Stimulated activated memory B cell treated with anti-CD40 and anti-IgM and Interleukin-4, amounts not matched to agents 10 μg/mL and 1 μg/mL and 100 μg/mL, for 72 hours (primary cell): ENCODE measurements at regions not wholly inside any gene's neighbourhood (a gene's known extent, or its start where the extent isn't known, plus 50 kb on each side); places are given as distances from the start of the nearest gene placed in this dataset.
"Not testable (repeated sequence)": the region's sequence is repeated elsewhere in the genome, so short reads cannot be mapped to it uniquely, and the experiment has no call there.

ENCODE experiments used
- ATAC-seq: fragments of 150-1000 bp; cut with Tn5 transposase; 2 replicates; pipeline ENCODE4 v1.10.0; 2021
- H3K27ac Mint-ChIP-seq: one replicate; pipeline ENCODE4 v1.8.0; 2022; ENCODE audit warnings: mild to moderate bottlenecking, mixed read lengths
- H3K27me3 Mint-ChIP-seq: one replicate; pipeline ENCODE4 v1.8.0; 2022; ENCODE audit warnings: mixed read lengths
- H3K36me3 Mint-ChIP-seq: one replicate; pipeline ENCODE4 v1.8.0; 2022; ENCODE audit warnings: mixed read lengths
- H3K4me1 Mint-ChIP-seq: one replicate; pipeline ENCODE4 v1.8.0; 2022; ENCODE audit warnings: mixed read lengths
- H3K4me3 Mint-ChIP-seq: one replicate; pipeline ENCODE4 v1.8.0; 2022; ENCODE audit warnings: mild to moderate bottlenecking, moderate library complexity, mixed read lengths
- H3K9me3 Mint-ChIP-seq: one replicate; pipeline ENCODE4 v1.8.0; 2022; ENCODE audit warnings: mixed read lengths

DNA sequence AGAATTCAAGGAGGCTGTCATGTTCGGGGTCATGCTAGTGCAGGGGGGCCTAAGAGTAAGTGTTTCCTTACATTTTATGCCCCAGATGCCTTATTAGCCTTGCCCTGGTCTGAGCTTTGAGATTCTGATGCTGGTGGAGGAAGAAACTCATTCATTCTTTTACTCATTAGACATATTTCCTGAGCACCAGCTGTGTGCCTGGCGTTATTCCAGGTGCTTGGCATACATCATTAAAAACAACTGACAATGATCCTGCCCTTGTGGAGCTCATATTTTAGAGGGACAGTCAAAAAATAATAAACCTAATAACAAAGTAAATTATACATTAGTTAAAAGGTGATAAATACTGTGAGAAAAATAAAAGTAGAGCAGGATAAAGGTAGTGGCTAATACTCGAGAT, 138.9 kb upstream of the SGCD start:
- ATAC-seq, result no peak
- H3K4me1 Mint-ChIP-seq, result no peaks in the 10 kb centered on the region

DNA sequence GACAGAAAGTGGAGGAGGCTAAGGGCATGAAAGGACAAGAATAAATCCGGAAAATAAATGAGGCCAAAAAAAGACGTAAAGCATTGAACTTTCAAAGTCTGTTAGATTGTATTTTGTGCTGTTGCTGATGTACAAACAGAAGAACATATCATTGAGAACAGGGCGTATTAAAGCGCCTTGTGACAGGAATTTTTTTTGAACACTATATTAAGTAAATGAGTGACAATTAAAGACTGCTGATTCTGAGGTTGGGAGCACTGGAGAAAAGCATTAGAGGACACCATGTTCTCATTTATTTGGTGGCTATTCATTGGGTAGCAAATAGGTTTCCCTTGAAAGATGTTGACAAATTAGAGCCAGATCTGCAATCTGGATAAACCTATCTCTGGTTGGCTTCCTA, 137.3 kb upstream of the SGCD start:
- ATAC-seq, result no peak
- H3K36me3 Mint-ChIP-seq, result no peaks in the 10 kb centered on the region
- no peak overlapping the region for H3K4me3 Mint-ChIP-seq
- H3K4me1 Mint-ChIP-seq, result no peaks in the 10 kb centered on the region
- H3K27ac Mint-ChIP-seq, result no peak overlapping the region
- no peaks in the 10 kb centered on the region for H3K27me3 Mint-ChIP-seq
- H3K9me3 Mint-ChIP-seq, result peaks cover 3% of the 10 kb centered on the region

More for the DNA sequence above, 138.9 kb upstream of the SGCD start:
- no peaks in the 10 kb centered on the region for H3K27me3 Mint-ChIP-seq
- no peaks in the 10 kb centered on the region for H3K36me3 Mint-ChIP-seq
- no peak overlapping the region for H3K27ac Mint-ChIP-seq
- H3K4me3 Mint-ChIP-seq, result no peak overlapping the region
- H3K9me3 Mint-ChIP-seq, result peaks cover 3% of the 10 kb centered on the region

- Mint-ChIP-seq H3K36me3 (no peaks in the 10 kb centered on the region), H3K4me3 (no peak overlapping the region), H3K4me1 (no peaks in the 10 kb centered on the region), H3K27me3 (no peaks in the 10 kb centered on the region), H3K9me3 (peaks cover 3% of the 10 kb centered on the region), H3K27ac (no peak overlapping the region)
- no peak for ATAC-seq
Measured at GRCh38 chr5:156191547-156191946, 135.4 kb upstream of the SGCD start.

DNA sequence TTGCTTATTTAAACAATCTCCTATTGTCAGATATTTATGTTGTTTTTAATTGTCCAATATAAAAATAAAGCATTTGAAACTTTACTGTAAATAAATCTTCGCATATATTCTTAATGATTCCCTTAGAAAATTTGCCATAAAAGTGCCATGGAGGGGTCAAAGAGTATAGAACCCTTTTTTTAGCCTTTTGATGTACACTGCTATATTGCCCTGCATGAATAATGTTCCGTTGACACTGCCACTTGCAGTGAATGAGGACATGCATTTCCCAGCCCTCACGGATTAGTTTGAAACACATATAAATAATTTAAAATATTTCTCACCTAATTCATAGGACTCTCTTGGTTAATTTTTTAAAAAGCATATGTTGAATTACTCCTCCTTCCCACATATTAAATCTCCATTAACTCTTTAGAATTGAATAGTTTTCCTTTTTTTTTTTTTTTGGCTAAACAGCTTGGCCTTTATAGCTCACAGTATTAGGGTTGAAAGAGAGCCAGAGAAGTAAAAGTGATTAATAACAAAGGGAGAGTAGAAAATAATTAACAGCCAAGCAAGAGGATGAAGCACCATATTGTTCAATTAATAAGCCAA, 129.8 kb upstream of the SGCD start:
- H3K27me3 Mint-ChIP-seq, result no peaks in the 10 kb centered on the region
- H3K27ac Mint-ChIP-seq, result no peak overlapping the region
- no peak for ATAC-seq
- H3K4me3 Mint-ChIP-seq, result no peak overlapping the region
- H3K4me1 Mint-ChIP-seq, result no peaks in the 10 kb centered on the region
- no peaks in the 10 kb centered on the region for H3K36me3 Mint-ChIP-seq
- H3K9me3 Mint-ChIP-seq, result peaks cover 3% of the 10 kb centered on the region

DNA sequence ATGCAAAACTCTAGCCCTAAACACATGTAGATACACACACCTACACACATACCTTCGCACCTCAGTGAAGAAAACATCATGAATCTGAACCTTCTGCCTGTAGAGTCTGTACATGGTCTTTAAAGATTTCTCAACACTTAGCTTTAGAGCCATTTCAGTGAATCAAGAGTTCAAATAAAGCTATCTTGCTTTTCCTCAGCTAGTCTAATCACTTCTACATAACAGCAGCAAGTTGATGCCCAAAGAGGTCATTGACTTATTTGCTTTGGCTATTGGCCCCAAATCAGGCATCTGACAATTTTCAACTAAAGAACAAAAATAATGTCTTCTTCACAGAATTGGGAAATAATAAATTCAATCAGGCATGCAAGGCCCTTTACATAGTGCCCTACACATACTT, 127.9 kb upstream of the SGCD start:
- Mint-ChIP-seq H3K9me3 (no peaks in the 10 kb centered on the region), H3K4me3 (no peak overlapping the region), H3K27ac (no peak overlapping the region), H3K36me3 (no peaks in the 10 kb centered on the region), H3K4me1 (no peaks in the 10 kb centered on the region), H3K27me3 (no peaks in the 10 kb centered on the region)
- ATAC-seq, result no peak

- Mint-ChIP-seq H3K27me3 (no peaks in the 10 kb centered on the region), H3K4me3 (no peak overlapping the region), H3K9me3 (no peaks in the 10 kb centered on the region), H3K36me3 (no peaks in the 10 kb centered on the region), H3K4me1 (no peaks in the 10 kb centered on the region), H3K27ac (no peak overlapping the region)
- no peak for ATAC-seq
Measured at GRCh38 chr5:156200938-156201787, 125.8 kb upstream of the SGCD start.

GRCh38 chr5:156201788-156202403, 125.1 kb upstream of the SGCD start:
- Mint-ChIP-seq H3K9me3 (no peaks in the 10 kb centered on the region), H3K36me3 (no peaks in the 10 kb centered on the region), H3K4me3 (no peak overlapping the region), H3K4me1 (no peaks in the 10 kb centered on the region), H3K27me3 (no peaks in the 10 kb centered on the region), H3K27ac (no peak overlapping the region)
- no peak for ATAC-seq

- Mint-ChIP-seq H3K4me3 (no peak overlapping the region), H3K36me3 (no peaks in the 10 kb centered on the region), H3K4me1 (no peaks in the 10 kb centered on the region), H3K9me3 (no peaks in the 10 kb centered on the region), H3K27ac (no peak overlapping the region), H3K27me3 (no peaks in the 10 kb centered on the region)
- ATAC-seq, result no peak
Measured at GRCh38 chr5:156208271-156208670, 118.7 kb upstream of the SGCD start.

DNA sequence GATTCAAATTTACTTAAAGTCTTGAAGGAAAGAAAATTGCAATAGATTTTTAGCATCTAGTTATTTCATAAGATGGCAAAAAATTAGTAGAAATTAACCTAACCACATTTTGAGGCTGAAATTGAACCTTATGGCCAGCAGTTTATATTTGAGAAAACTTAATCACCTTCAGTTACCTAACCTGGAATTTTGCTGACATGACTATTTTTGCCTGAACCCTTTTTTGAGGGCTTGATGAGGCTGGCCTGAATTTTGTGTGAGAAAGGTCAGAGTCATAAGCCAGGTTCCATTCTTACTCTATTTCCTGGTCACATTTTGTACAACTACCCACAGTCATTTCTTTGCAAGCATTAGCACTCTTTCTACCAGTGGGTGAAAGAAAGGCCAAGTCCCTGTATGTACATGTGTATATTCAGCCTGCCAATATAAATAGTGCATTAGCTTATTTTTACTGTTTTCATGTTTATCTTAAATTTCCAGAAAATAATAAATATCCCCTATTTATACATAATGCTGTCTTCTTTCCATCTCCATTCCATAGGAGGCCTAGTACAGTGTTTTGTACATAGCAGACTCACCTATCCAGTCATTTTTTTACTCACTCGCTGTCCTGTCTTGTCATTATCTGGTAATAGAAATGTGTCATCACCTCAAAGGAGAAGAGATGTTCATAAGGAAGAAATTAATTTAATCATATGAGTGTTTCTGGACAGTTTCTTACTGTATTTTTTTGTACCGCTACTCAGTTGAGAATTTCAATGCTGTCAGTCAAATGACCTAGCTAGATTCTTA, 108.4 kb upstream of the SGCD start:
- Mint-ChIP-seq H3K36me3 (no peaks in the 10 kb centered on the region), H3K9me3 (no peaks in the 10 kb centered on the region), H3K27me3 (no peaks in the 10 kb centered on the region), H3K4me3 (no peak overlapping the region), H3K27ac (no peak overlapping the region), H3K4me1 (no peaks in the 10 kb centered on the region)
- ATAC-seq, result no peak

- H3K27ac Mint-ChIP-seq, result no peak overlapping the region
- H3K36me3 Mint-ChIP-seq, result no peaks in the 10 kb centered on the region
- no peaks in the 10 kb centered on the region for H3K27me3 Mint-ChIP-seq
- H3K4me1 Mint-ChIP-seq, result no peaks in the 10 kb centered on the region
- ATAC-seq, result no peak
- no peaks in the 10 kb centered on the region for H3K9me3 Mint-ChIP-seq
- H3K4me3 Mint-ChIP-seq, result no peak overlapping the region
Measured at GRCh38 chr5:156219483-156220005, 107.4 kb upstream of the SGCD start.

DNA sequence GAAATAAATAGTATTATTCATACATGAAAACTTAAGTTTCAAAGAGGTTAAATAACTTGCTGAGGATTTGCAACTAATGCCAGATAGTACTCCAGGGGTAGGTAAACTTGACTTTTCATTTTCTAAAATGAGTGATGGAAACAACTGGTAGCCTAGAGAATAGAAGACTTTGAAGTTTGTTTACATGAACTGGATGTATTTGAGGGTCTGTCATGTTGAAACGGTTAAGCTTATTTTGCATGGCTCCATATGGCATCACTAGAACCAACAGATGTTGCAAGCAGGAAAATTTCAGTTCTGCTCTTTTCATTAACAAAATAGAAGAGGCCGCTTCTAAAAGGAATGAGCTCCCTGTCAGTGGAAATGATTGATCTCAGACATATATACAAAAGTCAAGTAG, 105.1 kb upstream of the SGCD start:
- no peak for ATAC-seq
- no peak overlapping the region for H3K27ac Mint-ChIP-seq
- H3K4me3 Mint-ChIP-seq, result no peak overlapping the region
- H3K27me3 Mint-ChIP-seq, result no peaks in the 10 kb centered on the region
- no peaks in the 10 kb centered on the region for H3K9me3 Mint-ChIP-seq
- no peaks in the 10 kb centered on the region for H3K4me1 Mint-ChIP-seq
- H3K36me3 Mint-ChIP-seq, result no peaks in the 10 kb centered on the region

- Mint-ChIP-seq H3K4me1 (no peaks in the 10 kb centered on the region), H3K36me3 (no peaks in the 10 kb centered on the region), H3K9me3 (no peaks in the 10 kb centered on the region), H3K27ac (no peak overlapping the region), H3K27me3 (no peaks in the 10 kb centered on the region), H3K4me3 (no peak overlapping the region)
- no peak for ATAC-seq
Measured at GRCh38 chr5:156223547-156223946, 103.4 kb upstream of the SGCD start.

DNA sequence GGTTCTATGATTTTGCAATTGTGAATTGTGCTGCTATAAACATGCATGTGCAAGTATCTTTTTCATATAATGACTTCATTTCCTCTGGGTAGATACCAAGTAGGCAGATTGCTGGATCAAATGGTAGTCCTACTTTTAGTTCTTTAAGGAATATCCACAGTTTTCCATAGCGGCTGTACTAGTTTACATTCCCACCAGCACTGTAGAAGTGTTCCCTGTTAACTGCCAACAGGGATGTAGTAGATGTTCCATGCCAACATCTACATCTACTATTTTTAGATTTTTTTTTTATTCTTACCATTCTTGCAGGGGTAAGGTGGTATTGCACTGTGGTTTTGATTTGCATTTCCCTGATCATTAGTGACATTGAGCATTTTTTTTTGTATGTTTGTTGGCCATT, 100.5 kb upstream of the SGCD start:
- not testable (repeated sequence) for H3K4me1 Mint-ChIP-seq, H3K4me3 Mint-ChIP-seq, H3K9me3 Mint-ChIP-seq, ATAC-seq, H3K27me3 Mint-ChIP-seq, H3K27ac Mint-ChIP-seq, H3K36me3 Mint-ChIP-seq

DNA sequence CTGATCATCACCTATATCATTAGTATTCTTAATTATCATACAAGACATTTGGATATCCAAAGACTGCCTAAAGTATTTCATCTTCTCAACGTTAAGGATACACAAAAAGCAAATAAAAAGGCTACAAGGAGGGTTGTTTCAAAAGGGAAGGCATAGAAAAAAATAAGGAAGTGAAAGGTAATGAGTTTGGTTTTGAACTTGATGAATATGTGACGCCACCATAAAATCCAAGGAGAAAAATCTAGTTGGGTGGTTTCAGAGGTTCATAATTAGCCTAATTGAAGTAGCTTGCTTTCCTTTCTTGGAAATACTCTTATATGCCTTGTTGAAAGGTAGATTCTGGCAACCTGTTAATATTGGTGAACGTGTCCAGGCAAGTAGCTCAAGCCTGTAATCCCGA, 96.1 kb upstream of the SGCD start:
- no peak overlapping the region for H3K4me3 Mint-ChIP-seq
- no peaks in the 10 kb centered on the region for H3K36me3 Mint-ChIP-seq
- H3K4me1 Mint-ChIP-seq, result no peaks in the 10 kb centered on the region
- no peak for ATAC-seq
- no peaks in the 10 kb centered on the region for H3K9me3 Mint-ChIP-seq
- no peak overlapping the region for H3K27ac Mint-ChIP-seq
- H3K27me3 Mint-ChIP-seq, result no peaks in the 10 kb centered on the region

- Mint-ChIP-seq H3K27ac (no peak overlapping the region), H3K27me3 (peaks cover 2% of the 10 kb centered on the region), H3K4me3 (no peak overlapping the region), H3K4me1 (no peaks in the 10 kb centered on the region), H3K36me3 (no peaks in the 10 kb centered on the region), H3K9me3 (no peaks in the 10 kb centered on the region)
- no peak for ATAC-seq
Measured at GRCh38 chr5:156232251-156232869, 94.6 kb upstream of the SGCD start.
